GM12874 (cell line): ENCODE measurements at regions not wholly inside any gene's neighbourhood (a gene's known extent, or its start where the extent isn't known, plus 50 kb on each side); places are given as distances from the start of the nearest gene placed in this dataset.

Experiments used
- CTCF ChIP-seq: IDR thresholded peaks from 2 replicates; pipeline ENCODE4 v1.5.1; 2011; ENCODE audit warnings: low read depth, mild to moderate bottlenecking, control low read depth, low read length, moderate library complexity; ENCODE audit not compliant: insufficient read depth

DNA sequence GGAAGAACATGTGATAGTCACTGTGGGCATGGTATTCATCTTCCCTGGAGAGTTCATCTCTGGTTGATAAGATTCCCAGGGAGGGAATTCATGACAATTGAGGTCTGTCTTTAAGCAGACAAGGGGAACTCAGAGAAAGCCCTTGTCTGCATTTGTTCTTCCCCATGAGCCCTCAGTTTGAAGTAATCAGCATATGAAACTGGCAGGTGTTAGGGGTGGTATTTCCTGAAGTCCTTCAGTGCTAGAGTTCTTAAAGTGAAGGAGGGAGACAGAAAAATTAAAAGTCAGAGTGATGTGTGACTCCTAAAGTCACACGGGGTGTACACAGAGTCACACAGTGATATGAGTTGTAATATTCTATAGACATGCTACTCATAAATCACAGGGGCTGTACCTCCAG, 60.6 kb upstream of the SYK start:
- TF ChIP-seq CTCF, result no peak

DNA sequence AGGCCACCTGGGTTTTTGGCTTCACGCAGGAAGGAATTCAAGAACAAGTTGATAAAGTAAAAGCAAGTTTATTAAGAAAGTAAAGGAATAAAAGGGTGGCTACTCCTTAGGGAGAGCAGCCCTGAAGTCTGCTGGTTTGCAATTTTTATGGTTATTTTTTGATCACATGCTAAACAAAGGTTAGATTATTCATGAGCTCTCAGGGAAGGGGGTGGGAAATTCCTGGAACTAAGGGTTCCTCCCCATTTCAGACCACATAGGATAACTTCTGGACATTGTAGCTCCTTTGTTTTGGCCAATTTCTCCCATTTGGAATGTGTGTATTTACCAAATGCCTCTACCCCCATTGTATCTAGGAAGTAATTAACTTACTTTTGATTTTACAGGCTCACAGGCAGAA, 63.9 kb upstream of the SYK start:
- TF ChIP-seq CTCF, result no peak

DNA sequence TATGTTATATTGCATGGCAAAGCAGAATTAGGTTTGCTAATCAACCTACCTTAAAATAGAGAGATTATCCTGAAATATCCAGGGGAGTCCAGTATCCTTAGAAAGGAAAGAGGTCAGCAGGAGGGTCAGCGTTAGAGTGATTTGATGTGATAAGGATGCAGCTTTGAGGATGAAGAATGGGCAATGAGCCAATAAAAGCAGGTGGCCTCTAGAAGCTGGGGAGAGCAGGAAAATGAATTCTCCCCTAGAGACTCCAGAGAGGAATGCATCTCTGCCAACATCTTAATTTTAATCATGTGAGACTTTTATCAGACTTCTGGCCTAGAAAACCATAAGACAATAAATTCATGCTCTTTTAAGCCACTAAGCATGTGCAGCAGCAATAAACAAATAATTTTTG, 65.7 kb upstream of the SYK start:
- TF ChIP-seq CTCF, result no peak

GRCh38 chr9:90734631-90735030, 67.0 kb upstream of the SYK start:
- TF ChIP-seq CTCF, result no peak

DNA sequence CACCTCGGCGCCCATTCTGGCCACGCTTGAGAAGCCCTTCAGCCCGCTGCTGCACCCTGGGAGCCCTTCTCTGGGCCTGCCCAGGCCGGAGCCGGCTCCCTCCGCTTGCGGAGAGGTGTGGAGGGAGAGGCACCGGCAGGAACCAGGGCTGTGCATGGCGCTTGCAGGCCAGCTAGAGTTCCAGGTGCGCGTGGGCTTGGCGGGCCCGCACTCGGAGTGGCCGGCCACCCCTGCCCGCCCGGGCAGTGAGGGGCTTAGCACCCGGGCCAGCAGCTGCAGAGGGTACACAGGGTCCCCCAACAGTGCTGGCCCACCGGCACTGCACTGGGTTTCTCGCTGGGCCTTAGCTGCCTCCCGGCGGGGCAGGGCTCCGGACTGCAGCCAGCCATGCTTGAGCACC, 72.3 kb upstream of the SYK start:
- TF ChIP-seq CTCF, result no peak

GRCh38 chr9:90727488-90727887, 74.1 kb upstream of the SYK start:
- no peak for TF ChIP-seq CTCF

DNA sequence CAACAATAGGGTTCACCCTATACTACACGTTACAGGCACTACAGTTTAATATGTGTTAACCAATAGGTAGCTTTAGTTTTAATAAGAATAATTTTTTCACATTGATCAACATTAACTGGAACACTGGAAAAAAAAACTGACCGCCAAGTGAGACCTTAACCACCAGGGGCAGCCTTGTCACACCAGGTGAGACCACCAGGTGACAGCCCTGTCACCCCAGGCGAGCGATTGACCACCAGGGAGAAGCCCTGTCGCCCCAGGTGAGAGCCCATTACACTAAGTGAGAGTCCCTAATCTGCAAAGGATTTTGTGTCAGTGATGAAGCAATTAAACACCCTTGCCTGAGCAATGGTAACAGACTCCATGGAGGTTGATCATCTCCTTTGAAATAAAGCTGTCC, 75.4 kb upstream of the SYK start:
- peak; percentile 38; the same call in 1 of the 2 replicates for TF ChIP-seq CTCF

DNA sequence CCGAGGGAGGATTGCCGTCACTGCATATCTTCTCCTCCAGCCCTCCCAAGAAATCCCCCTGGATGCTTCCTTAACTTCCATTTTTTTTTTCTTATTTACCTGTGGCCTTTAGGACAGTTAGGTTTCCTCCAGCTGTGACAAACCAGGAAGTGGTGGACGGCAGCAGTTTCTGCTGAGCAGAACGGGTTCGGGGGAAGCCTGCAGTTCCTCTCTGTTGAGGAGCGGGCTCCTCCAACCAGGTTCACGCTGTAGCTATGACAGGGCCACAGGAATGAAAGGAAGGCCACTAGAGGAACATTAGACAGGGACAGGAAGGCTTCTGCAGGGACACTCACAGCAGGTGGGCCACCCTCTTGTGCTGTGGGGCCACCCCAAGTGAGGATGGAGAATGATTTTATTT, 76.7 kb upstream of the SYK start:
- no peak for TF ChIP-seq CTCF
